Smooth muscle cell (in vitro differentiated cells): ENCODE measurements at regions not wholly inside any gene's neighbourhood (a gene's known extent, or its start where the extent isn't known, plus 50 kb on each side); places are given as distances from the start of the nearest gene placed in this dataset.

Experiments
- DNase-seq: peaks from one replicate; lab custom pipeline; 2025; ENCODE audit not compliant: unreplicated experiment; lab: John Stamatoyannopoulos, UW
- H2AFZ ChIP-seq: fragments of 200-600 bp; sonication (generic); 2 replicates; pipeline ENCODE4 v1.6.0; 2016; ENCODE audit warnings: antibody characterized with exemption, low read depth, mild to moderate bottlenecking
- H3F3A ChIP-seq: fragments of 200-600 bp; sonication (generic); 2 replicates; pipeline ENCODE4 v1.6.0; 2017; ENCODE audit warnings: antibody characterized with exemption, low read depth
- H3K27ac ChIP-seq: fragments of 200-600 bp; sonication (generic); 2 replicates; pipeline ENCODE4 v1.5.1; 2016; ENCODE audit warnings: low read depth, mild to moderate bottlenecking
- H3K27me3 ChIP-seq: fragments of 200-600 bp; sonication (generic); 2 replicates; pipeline ENCODE4 v1.6.1; 2016; ENCODE audit warnings: low read depth, mild to moderate bottlenecking
- H3K36me3 ChIP-seq: fragments of 200-600 bp; sonication (generic); 2 replicates; pipeline ENCODE4 v1.5.1; 2016; ENCODE audit warnings: low read depth
- H3K4me1 ChIP-seq: fragments of 200-600 bp; sonication (generic); 2 replicates; pipeline ENCODE4 v1.5.1; 2016; ENCODE audit warnings: low read depth
- H3K4me2 ChIP-seq: fragments of 200-600 bp; sonication (generic); 2 replicates; pipeline ENCODE4 v1.6.0; 2016; ENCODE audit warnings: mild to moderate bottlenecking
- H3K4me3 ChIP-seq: fragments of 200-600 bp; sonication (generic); 2 replicates; pipeline ENCODE4 v1.5.1; 2016; ENCODE audit warnings: mild to moderate bottlenecking
- H3K79me2 ChIP-seq: fragments of 200-600 bp; sonication (generic); 2 replicates; pipeline ENCODE4 v1.6.0; 2016; ENCODE audit warnings: low read depth, mild to moderate bottlenecking
- H3K9ac ChIP-seq: fragments of 200-600 bp; sonication (generic); 2 replicates; pipeline ENCODE4 v1.6.0; 2016; ENCODE audit warnings: low read depth
- H3K9me3 ChIP-seq: fragments of 200-600 bp; sonication (generic); replicated peaks from 2 replicates; pipeline ENCODE4 v1.5.1; 2016; ENCODE audit warnings: low read depth
- H4K20me1 ChIP-seq: fragments of 200-600 bp; sonication (generic); 2 replicates; pipeline ENCODE4 v1.6.0; 2016; ENCODE audit warnings: low read depth
- WGBS: methylation state at CpG from one replicate; pipeline ENCODE4 v1.1.7; 2016; ENCODE audit warnings: low lambda C conversion rate; 5-methylcytosine and 5-hydroxymethylcytosine counted together
- TF ChIP-seq, protein P1 (sequence below): fragments of 200-600 bp; sonication (generic); IDR thresholded peaks from 2 replicates; pipeline ENCODE4 v1.5.1; 2017; ENCODE audit warnings: borderline replicate concordance, mild to moderate bottlenecking, antibody characterized with exemption; ENCODE audit not compliant: insufficient read depth, poor library complexity, severe bottlenecking

DNA sequence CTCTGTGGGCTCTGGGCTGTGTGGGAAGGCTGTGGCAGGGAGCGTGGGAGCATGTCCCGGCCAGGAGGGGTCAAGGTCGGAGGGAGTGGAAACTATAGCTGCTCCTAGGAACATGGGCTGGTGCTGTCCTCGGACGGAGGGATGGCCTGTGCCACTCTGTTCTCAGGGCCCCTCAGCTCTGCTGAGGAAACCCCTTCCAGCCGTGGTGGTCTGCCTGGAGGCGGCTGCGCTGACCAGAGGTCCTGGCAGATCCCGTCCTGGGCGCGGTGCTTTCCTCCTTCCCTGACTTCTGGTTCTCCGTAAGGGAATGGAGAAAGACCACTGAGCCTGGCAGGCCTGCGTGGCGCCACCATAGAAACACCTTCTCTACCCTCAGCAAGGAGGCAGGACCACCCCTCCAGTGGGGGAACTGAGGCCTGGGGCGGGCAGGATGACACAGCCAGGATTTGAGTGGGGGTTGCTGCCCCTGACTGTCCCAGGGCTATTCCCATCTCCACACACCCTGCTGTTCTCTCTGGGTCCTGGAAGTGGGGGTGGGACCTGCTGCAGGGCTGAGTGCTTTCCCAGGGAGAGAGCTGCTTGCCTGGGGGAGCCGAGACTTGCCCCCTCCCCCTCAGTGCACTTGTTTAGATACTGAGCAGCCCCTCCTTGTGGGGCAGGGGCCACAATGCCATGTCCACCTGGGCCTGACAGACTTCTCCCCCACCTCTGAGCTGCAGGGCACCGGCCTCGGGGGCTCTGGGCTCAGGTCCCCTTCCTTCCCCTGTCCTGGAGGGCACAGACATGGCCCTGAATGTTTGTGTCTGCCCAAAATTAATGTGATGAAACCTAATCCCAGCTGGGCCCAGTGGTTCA, 301.0 kb upstream of the HS6ST1 start:
- no peak overlapping the region for H3K4me3 ChIP-seq
- 92% methylated on average over 18 of the region's 18 CpGs for WGBS
- H2AFZ ChIP-seq, result no peak overlapping the region

DNA sequence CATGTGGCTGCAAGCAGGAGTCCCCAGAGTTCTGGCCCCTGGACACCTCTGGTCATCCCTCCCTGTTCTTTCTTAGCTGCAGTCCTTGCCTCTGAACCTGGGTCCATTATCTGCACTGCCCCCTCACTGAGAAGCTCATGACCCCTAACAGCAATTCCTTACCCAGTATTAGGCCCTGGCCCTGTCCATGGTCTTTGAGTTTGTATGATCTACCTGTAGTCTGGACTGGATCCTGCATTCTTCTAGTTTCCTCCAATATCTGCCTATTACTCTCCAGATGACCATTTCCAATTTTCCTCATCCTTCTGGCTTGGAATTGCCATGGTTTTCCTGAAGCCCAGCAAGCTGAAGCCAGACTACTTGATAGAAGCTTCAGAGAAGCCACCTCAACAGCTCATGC, 302.4 kb upstream of the HS6ST1 start:
- TF ChIP-seq, protein P1, sequence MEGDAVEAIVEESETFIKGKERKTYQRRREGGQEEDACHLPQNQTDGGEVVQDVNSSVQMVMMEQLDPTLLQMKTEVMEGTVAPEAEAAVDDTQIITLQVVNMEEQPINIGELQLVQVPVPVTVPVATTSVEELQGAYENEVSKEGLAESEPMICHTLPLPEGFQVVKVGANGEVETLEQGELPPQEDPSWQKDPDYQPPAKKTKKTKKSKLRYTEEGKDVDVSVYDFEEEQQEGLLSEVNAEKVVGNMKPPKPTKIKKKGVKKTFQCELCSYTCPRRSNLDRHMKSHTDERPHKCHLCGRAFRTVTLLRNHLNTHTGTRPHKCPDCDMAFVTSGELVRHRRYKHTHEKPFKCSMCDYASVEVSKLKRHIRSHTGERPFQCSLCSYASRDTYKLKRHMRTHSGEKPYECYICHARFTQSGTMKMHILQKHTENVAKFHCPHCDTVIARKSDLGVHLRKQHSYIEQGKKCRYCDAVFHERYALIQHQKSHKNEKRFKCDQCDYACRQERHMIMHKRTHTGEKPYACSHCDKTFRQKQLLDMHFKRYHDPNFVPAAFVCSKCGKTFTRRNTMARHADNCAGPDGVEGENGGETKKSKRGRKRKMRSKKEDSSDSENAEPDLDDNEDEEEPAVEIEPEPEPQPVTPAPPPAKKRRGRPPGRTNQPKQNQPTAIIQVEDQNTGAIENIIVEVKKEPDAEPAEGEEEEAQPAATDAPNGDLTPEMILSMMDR, result no peak
- Histone ChIP-seq H3K4me3 (no peak overlapping the region), H3K79me2 (no peaks in the 10 kb centered on the region), H3K27me3 (no peaks in the 10 kb centered on the region), H3K27ac (no peak overlapping the region), H2AFZ (no peak overlapping the region), H3F3A (no peaks in the 10 kb centered on the region), H3K9ac (no peak overlapping the region), H3K36me3 (no peaks in the 10 kb centered on the region), H3K9me3 (no peaks in the 10 kb centered on the region), H4K20me1 (no peaks in the 10 kb centered on the region), H3K4me2 (no peak overlapping the region), H3K4me1 (peaks cover 8% of the 10 kb centered on the region)
- no peak for DNase-seq

More for the DNA sequence above, 301.0 kb upstream of the HS6ST1 start:
- H3K4me1 ChIP-seq, result peaks cover 8% of the 10 kb centered on the region
- TF ChIP-seq, protein P1, result no peak
- no peaks in the 10 kb centered on the region for H3F3A ChIP-seq
- H3K9ac ChIP-seq, result no peak overlapping the region
- H3K9me3 ChIP-seq, result no peaks in the 10 kb centered on the region
- no peak overlapping the region for H3K27ac ChIP-seq
- no peak for DNase-seq
- no peak overlapping the region for H3K4me2 ChIP-seq
- H3K36me3 ChIP-seq, result no peaks in the 10 kb centered on the region
- H4K20me1 ChIP-seq, result no peaks in the 10 kb centered on the region
- H3K79me2 ChIP-seq, result no peaks in the 10 kb centered on the region
- no peaks in the 10 kb centered on the region for H3K27me3 ChIP-seq

- Histone ChIP-seq H3K36me3 (no peaks in the 10 kb centered on the region), H3K4me3 (no peak overlapping the region), H3K9ac (no peak overlapping the region), H3K79me2 (no peaks in the 10 kb centered on the region), H3K4me2 (no peak overlapping the region), H3K4me1 (peaks cover 8% of the 10 kb centered on the region), H3K9me3 (no peaks in the 10 kb centered on the region), H3K27me3 (no peaks in the 10 kb centered on the region), H2AFZ (no peak overlapping the region), H4K20me1 (no peaks in the 10 kb centered on the region), H3F3A (no peaks in the 10 kb centered on the region), H3K27ac (no peak overlapping the region)
- DNase-seq, result no peak
- 97% methylated on average over 7 of the region's 7 CpGs for WGBS
- TF ChIP-seq, protein P1, result no peak
Measured at GRCh38 chr2:128622371-128622770, 303.7 kb upstream of the HS6ST1 start.
